T-helper 2 cell treated with Interferon-gamma antibody and Interleukin-4, amounts not matched to agents 5 μg/mL and 100 μg/mL, for 36 hours (primary cell): ENCODE measurements at regions not wholly inside any gene's neighbourhood (a gene's known extent, or its start where the extent isn't known, plus 50 kb on each side); places are given as distances from the start of the nearest gene placed in this dataset.

Experiments
- DNase-seq: peaks from one replicate; pipeline ENCODE4 v3.0.0; 2021; ENCODE audit warnings: low spot score
- H3K27ac Mint-ChIP-seq: one replicate; pipeline ENCODE4 v1.8.0; 2021; ENCODE audit warnings: mild to moderate bottlenecking, mixed read lengths
- H3K27me3 Mint-ChIP-seq: one replicate; pipeline ENCODE4 v1.8.0; 2021; ENCODE audit warnings: low read depth, mixed read lengths
- H3K36me3 Mint-ChIP-seq: one replicate; pipeline ENCODE4 v1.8.0; 2021; ENCODE audit warnings: low read depth, mixed read lengths
- H3K4me1 Mint-ChIP-seq: one replicate; pipeline ENCODE4 v1.8.0; 2021; ENCODE audit warnings: low read depth, mixed read lengths
- H3K4me3 Mint-ChIP-seq: one replicate; pipeline ENCODE4 v1.8.0; 2022; ENCODE audit warnings: mild to moderate bottlenecking, moderate library complexity, mixed read lengths
- H3K9me3 Mint-ChIP-seq: one replicate; pipeline ENCODE4 v1.8.0; 2021; ENCODE audit warnings: mixed read lengths

DNA sequence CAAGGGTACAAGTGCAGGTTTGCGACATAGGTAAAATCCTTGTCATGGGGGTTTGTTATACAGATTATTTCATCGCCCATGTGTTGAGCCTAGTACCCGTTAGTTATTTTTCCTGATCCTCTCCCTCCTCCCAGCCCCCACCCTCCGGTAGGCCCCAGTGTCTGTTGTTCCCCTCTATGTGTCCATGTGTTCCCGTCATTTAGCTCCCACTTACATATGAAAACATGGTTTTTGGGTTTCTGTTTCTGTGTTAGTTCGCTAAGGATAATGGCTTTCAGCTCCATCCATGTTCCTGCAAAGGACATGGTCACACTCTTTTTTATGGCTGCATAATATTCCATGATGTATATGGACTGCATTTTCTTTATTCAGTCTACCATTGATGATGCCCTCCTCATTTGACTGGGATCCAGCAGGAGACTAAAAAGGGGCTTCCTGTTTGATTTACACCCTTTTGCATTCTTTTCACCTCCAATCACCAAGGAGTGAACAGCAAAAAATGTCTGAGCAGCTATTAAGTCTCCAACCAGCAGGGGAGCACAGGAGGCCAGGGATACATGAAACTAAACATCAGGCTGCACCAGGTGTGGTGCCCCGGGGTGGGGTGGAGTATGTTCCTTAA lies 188.2 kb downstream of the SKIDA1 start:
- H3K9me3 Mint-ChIP-seq = no peaks in the 10 kb centered on the region
- no peaks in the 10 kb centered on the region for H3K36me3 Mint-ChIP-seq
- DNase-seq = no peak
- no peaks in the 10 kb centered on the region for H3K27me3 Mint-ChIP-seq
- no peaks in the 10 kb centered on the region for H3K4me1 Mint-ChIP-seq
- no peak overlapping the region for H3K27ac Mint-ChIP-seq
- no peak overlapping the region for H3K4me3 Mint-ChIP-seq

DNA sequence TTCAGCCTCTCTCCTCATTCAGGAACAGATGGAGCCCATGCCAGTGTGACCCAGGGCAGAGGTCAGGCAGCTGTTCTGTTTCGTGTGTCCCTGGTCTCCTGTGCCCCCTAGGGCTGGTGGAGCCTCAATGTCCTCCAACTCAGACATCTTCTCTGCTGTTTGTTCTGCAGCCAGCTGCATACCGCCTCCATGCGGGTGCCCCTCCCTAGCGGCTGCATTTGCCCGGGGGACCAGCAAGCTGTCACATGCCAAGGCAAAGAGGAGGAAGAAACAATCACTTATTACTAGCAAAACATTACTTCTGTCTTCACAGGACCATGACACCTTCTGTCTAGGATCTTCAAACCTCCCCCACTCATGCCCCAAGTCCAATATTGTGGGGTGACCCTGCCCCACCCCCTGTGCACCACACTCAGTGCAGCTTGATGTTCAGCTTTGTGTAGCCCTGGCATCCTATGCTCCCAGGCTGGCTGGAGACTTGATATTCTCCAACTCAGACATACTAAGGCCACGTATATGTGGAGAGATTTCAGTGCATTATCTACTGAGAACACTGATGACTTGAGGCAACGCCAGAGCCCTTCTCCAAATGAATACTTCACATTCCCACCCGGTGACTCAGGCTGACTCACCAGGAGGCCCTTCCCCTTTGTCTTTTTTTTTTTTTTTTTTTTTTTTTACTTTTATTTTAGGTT lies 188.9 kb downstream of the SKIDA1 start:
- H3K36me3 Mint-ChIP-seq = no peaks in the 10 kb centered on the region
- no peak for DNase-seq
- no peak overlapping the region for H3K27ac Mint-ChIP-seq
- H3K9me3 Mint-ChIP-seq = no peaks in the 10 kb centered on the region
- no peak overlapping the region for H3K4me3 Mint-ChIP-seq
- H3K27me3 Mint-ChIP-seq = no peaks in the 10 kb centered on the region
- H3K4me1 Mint-ChIP-seq = no peaks in the 10 kb centered on the region

DNA sequence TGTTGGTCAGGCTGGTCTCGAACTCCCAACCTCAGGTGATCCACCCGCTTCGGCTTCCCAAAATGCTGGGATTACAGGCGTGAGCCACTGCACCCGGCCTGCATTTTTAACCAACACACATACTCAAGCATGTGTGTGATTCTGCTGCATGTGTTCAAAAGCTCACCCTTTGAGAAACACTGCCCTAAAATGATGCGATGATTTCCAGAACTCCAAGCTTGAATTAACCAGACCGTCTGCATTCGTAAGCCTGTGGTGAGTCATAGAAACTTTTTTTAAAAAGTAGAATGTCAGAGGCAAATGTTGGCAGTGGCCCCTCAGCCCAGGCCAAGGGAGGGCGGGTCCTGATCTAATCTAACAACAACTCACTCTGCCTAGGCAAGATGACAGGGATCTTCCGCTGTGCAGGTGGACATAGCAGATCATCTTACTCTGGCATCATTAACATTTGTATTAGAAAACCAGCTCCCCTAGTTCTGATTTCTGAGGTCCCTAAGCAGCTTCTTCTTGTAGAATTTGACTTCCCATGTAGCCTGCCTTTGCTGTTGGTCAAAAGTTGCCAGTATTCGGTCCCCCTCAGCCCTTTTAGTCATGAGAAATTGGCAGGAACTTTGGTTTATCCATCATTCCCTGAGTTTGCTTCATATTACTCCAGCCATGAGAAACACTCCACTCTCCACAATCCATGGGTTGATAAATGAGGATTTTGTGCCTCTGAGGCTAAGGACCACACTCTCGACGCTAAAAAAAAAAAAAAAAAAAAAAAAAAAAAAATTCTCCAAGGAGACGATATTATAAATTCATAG lies 190.4 kb downstream of the SKIDA1 start:
- no peaks in the 10 kb centered on the region for H3K36me3 Mint-ChIP-seq
- H3K9me3 Mint-ChIP-seq = no peaks in the 10 kb centered on the region
- H3K27me3 Mint-ChIP-seq = no peaks in the 10 kb centered on the region
- no peak overlapping the region for H3K4me3 Mint-ChIP-seq
- no peak for DNase-seq
- H3K4me1 Mint-ChIP-seq = no peaks in the 10 kb centered on the region
- H3K27ac Mint-ChIP-seq = no peak overlapping the region

DNA sequence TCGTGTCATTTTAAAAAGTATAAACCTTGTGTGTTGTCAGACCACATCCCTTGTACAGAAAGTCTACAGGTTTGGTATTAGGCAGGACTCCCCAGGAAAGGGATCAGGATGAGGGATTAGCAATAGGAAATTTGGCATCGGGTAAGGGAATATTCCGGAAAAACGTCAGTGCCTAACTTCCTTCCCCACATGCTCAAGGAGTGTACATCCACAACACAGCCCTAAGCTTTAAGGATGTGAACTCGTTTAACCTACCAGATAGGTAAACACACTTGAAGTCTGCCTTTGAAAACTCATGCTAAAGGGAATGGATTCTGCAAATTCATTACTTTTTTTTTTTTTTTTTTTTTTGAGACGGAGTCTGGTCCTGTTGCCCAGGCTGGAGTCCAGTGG lies 194.9 kb downstream of the SKIDA1 start:
- no peak for DNase-seq
- no peaks in the 10 kb centered on the region for H3K9me3 Mint-ChIP-seq

DNA sequence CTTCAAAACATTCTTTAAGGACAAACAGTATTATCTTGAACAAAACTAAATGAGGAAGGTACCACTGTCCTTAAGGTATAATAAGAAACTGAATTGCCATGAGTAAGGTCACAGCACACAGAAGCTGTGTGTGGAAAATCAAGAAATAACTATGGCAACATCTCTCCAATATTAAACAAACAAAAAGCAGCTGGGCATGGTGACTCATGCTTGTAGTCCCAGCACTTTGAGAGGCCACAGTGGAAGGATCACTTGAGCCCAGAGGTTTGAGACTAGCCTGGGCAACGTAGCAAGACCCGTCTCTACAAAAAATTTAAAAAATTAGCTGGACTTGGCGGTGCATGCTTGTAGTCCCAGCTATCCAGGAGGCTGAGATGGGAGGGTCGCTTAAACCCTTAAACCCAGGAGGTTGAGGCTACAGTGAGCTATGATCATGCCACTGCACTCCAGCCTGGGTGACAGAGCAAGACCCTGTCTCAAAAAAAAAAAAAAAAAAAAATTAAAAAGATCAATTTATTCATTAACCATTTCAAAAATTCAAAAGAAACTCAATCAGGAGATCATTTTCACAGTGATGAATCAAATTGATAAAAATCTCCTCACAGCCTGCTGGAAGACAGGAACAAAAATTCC lies 195.4 kb downstream of the SKIDA1 start:
- Mint-ChIP-seq H3K9me3 (no peaks in the 10 kb centered on the region), H3K4me3 (no peak overlapping the region), H3K4me1 (no peaks in the 10 kb centered on the region), H3K27ac (no peak overlapping the region), H3K36me3 (no peaks in the 10 kb centered on the region), H3K27me3 (no peaks in the 10 kb centered on the region)
- no peak for DNase-seq

More for the DNA sequence above, 194.9 kb downstream of the SKIDA1 start:
- Mint-ChIP-seq H3K4me3 (no peak overlapping the region), H3K27ac (no peak overlapping the region), H3K4me1 (no peaks in the 10 kb centered on the region), H3K27me3 (no peaks in the 10 kb centered on the region), H3K36me3 (no peaks in the 10 kb centered on the region)

DNA sequence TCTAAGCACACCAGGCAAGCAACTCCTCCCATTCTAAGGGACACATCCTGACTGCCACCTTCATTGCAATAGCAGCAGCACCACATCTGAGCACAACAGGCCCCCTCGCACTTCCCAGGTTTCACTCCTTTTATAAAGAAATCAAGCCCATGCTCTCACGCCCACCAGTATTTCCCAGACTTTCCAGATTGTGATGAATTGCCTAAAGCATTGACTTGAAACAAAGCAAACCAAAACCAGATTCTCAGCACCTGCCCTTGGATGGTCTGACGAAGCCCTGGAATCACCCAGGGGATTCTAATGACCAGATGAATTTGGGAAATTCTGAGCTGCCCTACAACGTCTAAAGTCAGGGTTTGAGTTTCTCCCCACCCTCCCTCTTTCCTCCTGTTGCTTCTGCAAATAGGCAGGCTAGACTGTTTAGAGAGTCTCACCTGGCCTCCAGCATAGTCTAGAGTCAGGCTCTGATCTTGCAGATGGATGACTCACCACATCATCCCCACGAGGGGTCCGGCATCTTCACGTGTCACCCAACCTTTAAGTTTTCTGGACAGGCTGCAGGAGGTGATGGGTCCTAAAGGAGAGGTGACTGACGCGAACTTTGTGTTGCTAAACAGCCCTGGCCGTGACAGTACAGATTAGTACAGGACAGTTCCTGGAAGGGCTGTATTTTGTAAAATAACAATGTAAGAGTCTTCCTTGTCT lies 198.0 kb downstream of the SKIDA1 start:
- no peak overlapping the region for H3K4me3 Mint-ChIP-seq
- no peak overlapping the region for H3K27ac Mint-ChIP-seq
- no peaks in the 10 kb centered on the region for H3K36me3 Mint-ChIP-seq
- H3K9me3 Mint-ChIP-seq = no peaks in the 10 kb centered on the region
- no peaks in the 10 kb centered on the region for H3K27me3 Mint-ChIP-seq
- no peak for DNase-seq
- no peaks in the 10 kb centered on the region for H3K4me1 Mint-ChIP-seq

DNA sequence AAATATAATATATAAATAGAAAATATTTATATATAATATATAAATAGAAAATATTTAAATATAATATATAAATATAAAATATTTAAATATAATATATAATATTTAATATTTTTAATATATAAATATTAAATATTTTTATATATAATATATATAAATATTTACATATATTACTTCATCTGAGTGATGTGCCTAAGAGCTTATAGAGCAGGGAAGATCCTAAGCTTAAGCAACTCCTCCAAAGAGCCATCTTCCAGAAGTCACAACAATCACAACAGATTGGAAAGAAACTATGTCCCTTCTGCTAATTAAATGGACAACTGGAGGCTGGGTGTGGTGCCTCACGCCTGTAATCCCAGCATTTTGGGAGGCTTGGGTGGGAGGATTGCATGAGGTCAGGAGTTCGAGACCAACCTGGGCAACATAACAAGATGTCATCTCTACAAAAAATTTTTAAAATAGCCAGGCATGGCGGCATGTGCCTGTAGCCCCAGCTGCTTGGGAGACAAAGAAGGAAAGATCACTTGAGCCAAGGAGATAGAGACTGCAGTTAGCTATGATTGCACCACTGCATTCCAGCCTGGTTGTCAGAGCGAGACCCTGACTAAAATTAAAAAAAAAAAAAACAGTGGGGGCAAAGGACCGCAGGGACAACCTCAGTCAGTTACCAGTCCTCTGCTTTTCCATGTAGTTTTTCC lies 198.7 kb downstream of the SKIDA1 start:
- Mint-ChIP-seq H3K4me3 (no peak overlapping the region), H3K4me1 (no peaks in the 10 kb centered on the region), H3K27me3 (no peaks in the 10 kb centered on the region), H3K27ac (no peak overlapping the region), H3K9me3 (no peaks in the 10 kb centered on the region), H3K36me3 (no peaks in the 10 kb centered on the region)
- no peak for DNase-seq

DNA sequence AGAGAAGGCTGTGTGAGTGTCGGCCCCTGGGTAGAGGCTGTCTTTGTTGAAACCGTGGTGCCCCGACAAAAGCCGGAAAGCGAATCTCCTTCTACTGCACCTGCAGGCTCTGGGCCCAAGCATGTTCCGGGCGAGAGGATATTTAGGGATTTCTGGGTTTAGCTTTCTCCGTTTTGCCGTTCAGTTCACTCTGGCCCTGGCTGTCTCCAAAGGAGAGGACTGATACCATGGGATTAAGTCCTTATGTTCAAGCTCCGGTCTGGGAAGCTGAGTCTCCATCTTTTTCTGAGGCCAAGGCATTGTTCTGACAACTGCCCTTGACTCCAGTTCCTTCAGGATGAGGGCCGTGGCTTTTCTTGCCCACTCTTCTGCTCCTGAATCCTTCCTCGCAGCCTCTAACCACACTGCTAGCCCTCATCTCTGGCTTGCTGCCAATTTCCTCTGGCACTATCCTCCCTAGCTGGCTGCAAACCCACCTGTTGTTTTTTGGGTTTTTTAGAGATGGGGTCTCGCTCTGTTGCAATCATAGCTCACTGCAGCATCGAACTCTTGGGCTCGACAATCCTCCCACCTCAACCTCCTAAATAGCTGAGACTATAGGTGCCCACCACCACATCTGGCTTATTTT lies 206.8 kb downstream of the SKIDA1 start:
- Mint-ChIP-seq H3K4me3 (no peak overlapping the region), H3K4me1 (no peaks in the 10 kb centered on the region), H3K27ac (no peak overlapping the region), H3K27me3 (no peaks in the 10 kb centered on the region), H3K36me3 (no peaks in the 10 kb centered on the region), H3K9me3 (no peaks in the 10 kb centered on the region)
- no peak for DNase-seq

DNA sequence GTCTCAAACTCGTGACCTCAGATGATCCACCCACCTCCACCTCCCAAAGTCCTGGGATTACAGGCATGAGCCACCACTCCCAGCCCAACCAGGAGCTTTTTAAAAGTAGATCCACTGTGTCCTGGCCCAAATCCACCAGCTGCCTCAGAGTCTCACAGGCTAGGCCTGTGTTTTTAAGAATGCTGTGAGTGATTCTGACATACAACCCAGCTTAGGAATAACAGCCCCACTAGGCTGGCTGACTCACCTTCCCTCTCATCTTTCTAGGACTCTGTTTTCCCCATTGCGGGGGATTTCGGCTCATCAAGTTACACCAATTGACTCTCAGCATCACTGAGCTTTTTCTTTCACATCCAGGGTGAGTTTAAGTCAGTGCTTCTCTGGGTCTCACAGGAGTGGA lies 207.6 kb downstream of the SKIDA1 start:
- Mint-ChIP-seq H3K4me3 (no peak overlapping the region), H3K27ac (no peak overlapping the region), H3K27me3 (no peaks in the 10 kb centered on the region), H3K36me3 (no peaks in the 10 kb centered on the region), H3K9me3 (no peaks in the 10 kb centered on the region), H3K4me1 (no peaks in the 10 kb centered on the region)
- no peak for DNase-seq

DNA sequence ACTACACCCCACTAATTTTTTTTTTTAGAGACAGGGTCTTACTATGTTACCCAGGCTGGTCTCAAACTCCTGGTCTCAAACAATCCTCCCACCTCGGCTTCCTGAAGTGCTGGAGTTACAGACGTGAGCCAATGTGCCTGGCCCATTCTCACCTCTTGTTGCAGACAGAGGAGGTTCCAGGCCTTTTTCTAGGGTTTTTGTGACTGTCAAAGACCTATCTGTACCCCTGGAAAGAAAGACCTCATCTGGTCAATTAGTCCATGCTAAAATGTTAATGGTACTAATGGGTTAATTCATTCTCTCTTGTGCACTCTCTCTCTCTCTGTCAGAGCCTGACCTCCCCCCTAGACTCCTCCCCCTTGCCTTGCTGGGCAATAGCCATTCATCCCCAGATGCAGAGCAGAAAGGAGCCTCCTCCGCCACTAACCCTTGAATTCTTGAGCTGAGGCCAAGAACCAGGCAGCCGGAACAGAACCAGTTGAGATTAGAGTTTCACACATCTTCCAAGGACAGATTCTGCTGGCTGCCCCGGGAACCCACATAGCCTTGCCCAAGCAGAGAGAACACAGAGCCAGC lies 209.7 kb downstream of the SKIDA1 start:
- H3K4me1 Mint-ChIP-seq = no peaks in the 10 kb centered on the region
- H3K9me3 Mint-ChIP-seq = no peaks in the 10 kb centered on the region
- no peak for DNase-seq
- no peak overlapping the region for H3K4me3 Mint-ChIP-seq
- no peak overlapping the region for H3K27ac Mint-ChIP-seq
- H3K27me3 Mint-ChIP-seq = no peaks in the 10 kb centered on the region
- no peaks in the 10 kb centered on the region for H3K36me3 Mint-ChIP-seq

DNA sequence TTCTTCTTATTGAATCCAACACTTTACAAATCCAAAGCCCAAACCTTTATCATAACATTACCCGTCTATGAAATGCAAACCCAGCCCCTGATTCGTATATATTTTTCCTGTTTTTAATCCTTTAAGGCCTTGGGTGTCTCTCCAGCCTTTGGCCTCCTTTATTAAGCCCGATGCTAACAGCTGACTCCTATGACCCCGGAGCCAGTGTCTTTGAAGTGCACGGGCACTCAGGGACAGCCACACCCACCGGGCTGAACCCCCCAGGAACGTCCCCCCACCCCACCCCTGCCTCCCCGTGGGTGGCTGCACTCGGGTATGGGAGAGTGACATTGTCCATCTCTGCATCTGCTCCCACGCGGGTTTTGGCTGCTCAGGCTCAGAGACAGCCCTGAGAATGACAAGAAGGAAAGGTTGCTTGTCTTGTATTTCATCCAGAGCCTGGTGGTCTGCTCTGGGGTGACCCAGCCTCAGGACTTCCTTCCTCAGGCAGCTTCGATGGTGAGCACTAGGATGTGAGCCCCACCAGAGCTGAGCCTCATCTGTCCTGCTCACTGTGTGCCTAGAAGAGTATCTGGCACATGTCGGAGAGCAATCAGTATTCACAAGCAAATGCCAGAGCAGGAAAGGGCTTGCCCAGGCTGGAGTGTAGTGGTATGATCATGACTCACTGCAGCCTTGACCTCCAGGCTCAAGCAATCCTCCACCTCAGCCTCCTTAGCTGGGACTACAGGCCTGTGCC lies 210.4 kb downstream of the SKIDA1 start:
- Mint-ChIP-seq H3K9me3 (no peaks in the 10 kb centered on the region), H3K4me3 (no peak overlapping the region)
- no peak for DNase-seq

DNA sequence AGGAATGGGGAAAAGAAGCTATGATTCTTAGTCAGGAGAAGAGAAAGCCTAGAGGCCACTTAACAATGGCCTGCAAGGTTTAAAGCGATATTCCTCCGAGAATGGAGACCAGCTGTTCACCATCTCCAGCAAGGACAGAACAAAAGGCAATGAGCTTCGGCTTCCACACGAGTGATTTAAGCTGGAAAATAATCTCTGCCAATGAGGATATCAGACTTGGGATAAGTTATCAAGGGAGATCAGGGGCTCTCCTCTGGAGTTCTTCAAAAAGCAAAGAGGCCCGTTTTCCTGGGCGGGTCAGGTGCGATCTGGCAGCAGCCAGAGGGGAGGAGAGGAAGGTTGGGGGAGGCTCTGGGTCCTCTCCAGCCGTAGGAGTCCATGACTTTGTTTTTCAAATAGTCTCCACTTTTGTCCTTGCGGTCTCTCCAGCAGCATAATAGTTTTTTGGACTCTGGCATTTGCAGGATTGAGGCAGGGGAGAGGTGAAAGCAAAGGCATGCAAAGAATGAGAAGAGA lies 211.3 kb downstream of the SKIDA1 start:
- DNase-seq = no peak
- Mint-ChIP-seq H3K9me3 (no peaks in the 10 kb centered on the region), H3K4me3 (no peak overlapping the region), H3K27ac (no peak overlapping the region), H3K36me3 (no peaks in the 10 kb centered on the region), H3K4me1 (no peaks in the 10 kb centered on the region), H3K27me3 (no peaks in the 10 kb centered on the region)

More for the DNA sequence above, 210.4 kb downstream of the SKIDA1 start:
- no peaks in the 10 kb centered on the region for H3K36me3 Mint-ChIP-seq
- no peak overlapping the region for H3K27ac Mint-ChIP-seq
- H3K4me1 Mint-ChIP-seq = no peaks in the 10 kb centered on the region
- no peaks in the 10 kb centered on the region for H3K27me3 Mint-ChIP-seq
